Epithelial cell of esophagus (primary cell): ENCODE measurements at regions not wholly inside any gene's neighbourhood (a gene's known extent, or its start where the extent isn't known, plus 50 kb on each side); places are given as distances from the start of the nearest gene placed in this dataset.

Experiments used
- DNase-seq: peaks from one replicate; pipeline ENCODE4 v3.0.0; 2010; ENCODE audit warnings: low read depth
- H3K4me3 ChIP-seq: 2 replicates; pipeline ENCODE4 v1.5.1; 2011; ENCODE audit warnings: mild to moderate bottlenecking, low read length, control low read depth
- CTCF ChIP-seq: IDR thresholded peaks from 2 replicates; pipeline ENCODE4 v1.5.1; 2011; ENCODE audit warnings: low read depth, mild to moderate bottlenecking, low read length, control low read depth, inconsistent platforms; ENCODE audit not compliant: insufficient read depth; ENCODE audit errors: missing control alignments

- DNase-seq = no peak
- no peak for TF ChIP-seq CTCF
Measured at GRCh38 chr5:121164632-121165031, 687.0 kb upstream of the FTMT start.

GRCh38 chr5:121171361-121171760 is 680.3 kb upstream of the FTMT start:
- no peak for DNase-seq
- TF ChIP-seq CTCF = no peak
- H3K4me3 ChIP-seq = no peak overlapping the region

More at GRCh38 chr5:121164632-121165031, 687.0 kb upstream of the FTMT start:
- H3K4me3 ChIP-seq = no peak overlapping the region

- TF ChIP-seq CTCF = no peak
- no peak overlapping the region for H3K4me3 ChIP-seq
- no peak for DNase-seq
Measured at GRCh38 chr5:121171834-121172233, 679.8 kb upstream of the FTMT start.

GRCh38 chr5:121174351-121174750 is 677.3 kb upstream of the FTMT start:
- no peak for DNase-seq
- H3K4me3 ChIP-seq = no peak overlapping the region
- no peak for TF ChIP-seq CTCF

GRCh38 chr5:121175986-121176385 is 675.7 kb upstream of the FTMT start:
- H3K4me3 ChIP-seq = no peak overlapping the region
- DNase-seq = no peak
- no peak for TF ChIP-seq CTCF

GRCh38 chr5:121182788-121183490 is 668.7 kb upstream of the FTMT start:
- DNase-seq = peak; percentile 70
- H3K4me3 ChIP-seq = no peak overlapping the region
- TF ChIP-seq CTCF = no peak

- H3K4me3 ChIP-seq = no peak overlapping the region
- no peak for DNase-seq
- no peak for TF ChIP-seq CTCF
Measured at GRCh38 chr5:121188849-121189248, 662.8 kb upstream of the FTMT start.
